K562 (cell line): ENCODE measurements at regions not wholly inside any gene's neighbourhood (a gene's known extent, or its start where the extent isn't known, plus 50 kb on each side); places are given as distances from the start of the nearest gene placed in this dataset.

ENCODE experiments used
- ATAC-seq: fragments of 200-7000 bp; cut with Tn5 transposase; 3 replicates; pipeline ENCODE4 v1.9.1; 2020; ENCODE audit warnings: moderate library complexity
- BruUV-seq: library from RNA; stranded (reverse); fragments of 400-500 nt; replicated peaks from 2 replicates; lab custom pipeline; 2021; lab: Mats Ljungman, UMichigan
- CTCF ChIA-PET: fragments of 300-600 bp; formaldehyde crosslinking; extraction: SDS; loops from one replicate; lab custom pipeline; 2021; ENCODE audit warnings: low intra/inter-chr PET ratio; lab: Yijun Ruan, JAX
- POLR2A ChIA-PET: fragments of 300-600, 350-650 bp; sonication (Branson Sonifier 250); formaldehyde crosslinking; extraction: SDS; loops from one replicate; lab custom pipeline; 2021; ENCODE audit warnings: antibody characterized with exemption, inconsistent platforms; lab: Yijun Ruan, JAX
- DNase-seq, 4 experiments: peaks; one replicate each; pipeline versions ENCODE4 v3.0.0 to v3.0.0-alpha.2; 2011 to 2018; ENCODE audit warnings: low spot score in 3 of 4, mixed read lengths in 3 of 4; ENCODE audit errors: extremely low read depth in 1 of 4
- FAIRE-seq: peaks from 2 replicates; lab custom pipeline; 2011; peaks lifted over from hg19 to GRCh38; lab: Jason Lieb, UNC
- H2AFZ ChIP-seq: 2 replicates; pipeline ENCODE4 v1.6.0; 2011; ENCODE audit warnings: low read depth, low read length, control low read depth, inconsistent platforms
- H3K27ac ChIP-seq: fragments of 200-600 bp; 3 replicates; pipeline ENCODE4 v1.8.0; 2011; ENCODE audit warnings: low read depth, mild to moderate bottlenecking, control low read depth, inconsistent platforms, low read length, moderate library complexity, mixed read lengths; ENCODE audit errors: extremely low read depth
- H3K27me3 ChIP-seq, 2 experiments: fragments of 300-600 bp in 1 of 2; 2 replicates in 1 of 2; 3 replicates in 1 of 2; pipeline versions ENCODE4 v1.6.0 to v1.8.0; 2011; ENCODE audit warnings: inconsistent platforms in 2 of 2, low read length in 2 of 2, mild to moderate bottlenecking in 1 of 2, mixed read lengths in 1 of 2, moderate library complexity in 1 of 2; ENCODE audit not compliant: control insufficient read depth in 2 of 2, insufficient read depth in 2 of 2
- H3K36me3 ChIP-seq: fragments of 300-600 bp; 3 replicates; pipeline ENCODE4 v1.8.0; 2011; ENCODE audit warnings: mild to moderate bottlenecking, low read length, inconsistent platforms; ENCODE audit not compliant: control insufficient read depth, insufficient read depth
- H3K4me1 ChIP-seq, 2 experiments: fragments of 200-600 bp in 1 of 2; replicated peaks in 1 of 2; 2 replicates in 1 of 2; 3 replicates in 1 of 2; pipeline versions ENCODE4 v1.5.1 to v1.8.0; 2011; ENCODE audit warnings: inconsistent platforms in 2 of 2, low read length in 2 of 2, mild to moderate bottlenecking in 1 of 2, mixed read lengths in 1 of 2, moderate library complexity in 1 of 2; ENCODE audit not compliant: control insufficient read depth in 2 of 2, insufficient read depth in 2 of 2
- H3K4me2 ChIP-seq: 2 replicates; pipeline ENCODE4 v1.6.1; 2011; ENCODE audit warnings: low read length, control low read depth, inconsistent platforms, mixed read lengths; ENCODE audit not compliant: insufficient read depth
- H3K4me3 ChIP-seq: fragments of 200-600 bp; sonication (generic), shearing (Covaris generic); 2 replicates; pipeline ENCODE4 v1.5.1; 2016; ENCODE audit warnings: control low read depth, inconsistent platforms
- H3K79me2 ChIP-seq: fragments of 200-600 bp; 3 replicates; pipeline ENCODE4 v1.8.0; 2011; ENCODE audit warnings: low read length, inconsistent platforms; ENCODE audit not compliant: control insufficient read depth, insufficient read depth
- H3K9ac ChIP-seq, 2 experiments: 2 replicates each; pipeline versions ENCODE4 v1.6.0 to v1.6.1; 2011; ENCODE audit warnings: low read depth in 2 of 2, low read length in 2 of 2, control low read depth in 1 of 2, inconsistent platforms in 1 of 2, mild to moderate bottlenecking in 1 of 2, mixed read lengths in 1 of 2; ENCODE audit not compliant: insufficient read depth in 1 of 2
- H3K9me1 ChIP-seq: one replicate; pipeline ENCODE4 v1.6.0; 2011; ENCODE audit warnings: inconsistent platforms, mild to moderate bottlenecking, low read length, moderate library complexity; ENCODE audit not compliant: control insufficient read depth, insufficient read depth
- H3K9me3 ChIP-seq: replicated peaks from 2 replicates; pipeline ENCODE4 v1.5.1; 2011; ENCODE audit warnings: low read depth, low read length, inconsistent platforms; ENCODE audit not compliant: control insufficient read depth, insufficient read depth
- H4K20me1 ChIP-seq: replicated peaks from 2 replicates; pipeline ENCODE4 v1.6.1; 2011; ENCODE audit warnings: low read length, inconsistent platforms, mixed read lengths; ENCODE audit not compliant: control insufficient read depth, insufficient read depth
- BCOR ChIP-seq: fragments of 450-650 bp; IDR thresholded peaks from 2 replicates; pipeline ENCODE4 v1.6.1; 2016
- C11orf30 ChIP-seq: fragments of 450-650 bp; IDR thresholded peaks from 2 replicates; pipeline ENCODE4 v1.6.1; 2016; ENCODE audit warnings: low read depth, mild to moderate bottlenecking
- CEBPZ ChIP-seq: fragments of 150-350 bp; IDR thresholded peaks from 2 replicates; pipeline ENCODE4 v1.6.1; 2014; ENCODE audit warnings: low read depth, mild to moderate bottlenecking, low read length, borderline replicate concordance
- GMEB1 ChIP-seq: fragments of 250-450 bp; sonication (Bioruptor Pico); IDR thresholded peaks from 2 replicates; pipeline ENCODE4 v1.4.0; 2020; ENCODE audit warnings: mild to moderate bottlenecking
- NFXL1 ChIP-seq: fragments of 450-650 bp; formaldehyde crosslinking; IDR thresholded peaks from 2 replicates; pipeline ENCODE4 v1.4.0; 2021; ENCODE audit warnings: mild to moderate bottlenecking
- NR1H2 ChIP-seq: sonication (generic); formaldehyde crosslinking; IDR thresholded peaks from 2 replicates; pipeline ENCODE4 v1.4.0; 2020; ENCODE audit warnings: mild to moderate bottlenecking, missing genetic modification reagents
- PHTF2 ChIP-seq: fragments of 250-450 bp; sonication (Bioruptor Pico); IDR thresholded peaks from 2 replicates; pipeline ENCODE4 v1.5.0; 2021; ENCODE audit warnings: mild to moderate bottlenecking
- PYGO2 ChIP-seq: fragments of 450-650 bp; IDR thresholded peaks from 2 replicates; pipeline ENCODE4 v1.6.1; 2016; ENCODE audit warnings: mild to moderate bottlenecking, missing genetic modification characterization, moderate library complexity, missing compliant biosample characterization
- RFX7 ChIP-seq: fragments of 250-450 bp; sonication (Bioruptor Pico); IDR thresholded peaks from 2 replicates; pipeline ENCODE4 v1.5.1; 2021; ENCODE audit warnings: mild to moderate bottlenecking
- SMAD2 ChIP-seq: fragments of 150-350 bp; IDR thresholded peaks from 2 replicates; pipeline ENCODE4 v1.6.1; 2014; ENCODE audit warnings: low read depth, mild to moderate bottlenecking, low read length
- TSC22D4 ChIP-seq: fragments of 450-650 bp; IDR thresholded peaks from 2 replicates; pipeline ENCODE4 v1.6.1; 2016; ENCODE audit warnings: missing genetic modification characterization, missing biosample characterization, control low read depth
- ZNF316 ChIP-seq: fragments of 450-650 bp; IDR thresholded peaks from 2 replicates; pipeline ENCODE4 v1.6.1; 2016
- ZNF584 ChIP-seq: fragments of 200-800 bp; sonication (Bioruptor generic); IDR thresholded peaks from 2 replicates; pipeline ENCODE4 v1.6.1; 2016; ENCODE audit warnings: low read depth, mild to moderate bottlenecking, missing genetic modification characterization, missing compliant biosample characterization
- WGBS: fragments of 100-300 bp; shearing (Covaris generic); methylation state at CpG from one replicate; pipeline ENCODE4 v1.1.6; 2016; ENCODE audit warnings: low coverage, mixed read lengths; ENCODE audit not compliant: insufficient coverage; ENCODE audit errors: missing lambda C conversion rate; 5-methylcytosine and 5-hydroxymethylcytosine counted together
- in situ Hi-C: fragments of 300-500 bp; cut with MboI; formaldehyde crosslinking; loops from 4 replicates; pipeline ENCODE4 v1.15.0; 2018; ENCODE audit warnings: inconsistent platforms, mixed read lengths
- intact Hi-C: fragments of 100-400 bp; cut with micrococcal nuclease; formaldehyde crosslinking; loops from 2 replicates; pipeline ENCODE4 v1.14.2; 2022

DNA sequence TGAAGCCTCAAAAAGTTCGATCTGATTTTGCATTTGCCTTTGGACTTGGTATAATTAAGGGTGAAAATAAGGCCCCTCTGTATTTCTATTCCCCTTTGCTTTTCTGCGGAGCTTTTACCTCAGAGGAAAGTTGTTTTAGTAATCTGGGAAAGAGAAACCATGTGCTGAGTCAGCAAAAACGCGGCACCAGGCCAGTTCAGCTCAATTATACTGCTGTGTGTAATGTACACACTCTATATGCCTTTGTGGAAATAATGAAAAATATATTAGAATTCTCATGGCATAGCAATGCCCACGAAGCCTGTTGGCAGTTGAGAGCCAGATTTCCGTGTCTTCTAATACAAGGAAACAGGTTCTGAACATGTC lies 161.9 kb upstream of the SIX2 start (continued):
- TF ChIP-seq CEBPZ = no peak
- TF ChIP-seq C11orf30 = peak; percentile 97
- TF ChIP-seq PHTF2 (CRISPR knock-in tag) = no peak
- no peak for TF ChIP-seq BCOR

DNA sequence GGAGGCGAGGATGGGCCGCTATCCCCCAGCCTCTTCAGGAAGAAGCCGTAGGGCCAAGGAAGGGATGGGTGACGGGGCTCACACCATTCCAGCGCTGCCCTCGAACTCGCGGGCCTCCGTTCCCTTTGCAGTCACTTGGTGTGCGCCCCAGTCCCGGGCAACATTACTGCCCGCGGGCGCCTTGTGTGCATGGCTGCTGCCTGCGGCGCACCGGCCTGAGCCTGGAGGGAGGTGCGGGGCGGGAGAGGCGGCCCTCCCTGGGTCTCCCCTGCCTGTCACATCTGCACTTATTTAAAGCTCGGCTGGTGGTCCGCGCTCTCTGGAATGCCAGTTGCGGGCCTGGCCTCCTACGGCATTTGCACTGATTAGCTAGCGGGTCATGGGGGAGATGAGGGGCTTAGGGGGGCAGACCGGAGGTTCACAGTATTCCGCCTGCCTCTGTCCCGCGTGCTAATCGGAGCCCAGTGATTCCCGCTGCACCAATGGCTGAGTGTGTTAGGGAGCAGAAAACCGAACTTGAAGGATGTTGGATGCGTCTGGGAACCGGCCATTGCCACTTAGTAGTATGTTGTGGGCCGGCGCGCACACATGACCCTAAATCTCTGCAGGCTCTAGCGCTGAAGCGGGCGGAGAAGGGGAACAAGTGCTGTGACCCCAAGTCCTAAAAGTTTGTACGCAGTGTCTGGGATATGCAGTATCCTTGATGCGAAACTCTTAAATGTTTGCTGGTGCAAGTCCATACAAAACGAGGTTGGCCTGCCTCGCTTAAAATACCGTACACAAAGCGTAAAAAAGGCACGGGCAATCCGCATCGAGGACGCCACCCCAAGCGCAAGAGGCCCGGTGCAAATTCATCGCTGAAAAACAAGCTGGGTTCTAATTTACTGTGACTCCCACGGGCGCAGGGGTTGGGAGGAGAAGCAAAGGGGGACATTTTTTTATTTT lies 161.2 kb upstream of the SIX2 start:
- FAIRE-seq = no peak

More for the DNA sequence above, 161.2 kb upstream of the SIX2 start:
- H3K27ac ChIP-seq = no peak overlapping the region
- H2AFZ ChIP-seq = no peak overlapping the region
- ChIA-PET POLR2A (no interaction called here), CTCF (no interaction called here)
- H3K27me3 ChIP-seq = peaks cover 2 to 20% of the 10 kb centered on the region in 2 experiments; a peak in 3 of 5 replicates
- in situ Hi-C loops (no loop called here), intact Hi-C loops (no loop called here)
- ATAC-seq (no peak), DNase-seq (no peak)
- H3K36me3 ChIP-seq = no peaks in the 10 kb centered on the region
- no peaks in the 10 kb centered on the region; a peak in 1 of 5 replicates for H3K4me1 ChIP-seq
- WGBS = 38% methylated on average over 49 of the region's 56 CpGs
- H3K9me1 ChIP-seq = no peaks in the 10 kb centered on the region
- no peaks in the 10 kb centered on the region for H3K9me3 ChIP-seq
- H3K4me3 ChIP-seq = no peak overlapping the region
- TF ChIP-seq SMAD2 (no peak), NR1H2 (CRISPR knock-in tag) (no peak), ZNF584 (CRISPR knock-in tag) (no peak), NFXL1 (CRISPR knock-in tag) (no peak), TSC22D4 (tag) (no peak), PYGO2 (no peak), ZNF316 (no peak), RFX7 (CRISPR knock-in tag) (no peak), GMEB1 (CRISPR knock-in tag) (no peak)
- no TSS peak for BruUV-seq
- no peak overlapping the region for H3K4me2 ChIP-seq
- no peaks in the 10 kb centered on the region for H3K79me2 ChIP-seq
- no peak overlapping the region for H3K9ac ChIP-seq
- H4K20me1 ChIP-seq = no peaks in the 10 kb centered on the region
